Progenitor cell of endocrine pancreas (in vitro differentiated cells): ENCODE measurements at regions not wholly inside any gene's neighbourhood (a gene's known extent, or its start where the extent isn't known, plus 50 kb on each side); places are given as distances from the start of the nearest gene placed in this dataset.

Experiments used
- DNase-seq: peaks from one replicate; pipeline ENCODE4 v3.0.0; 2021; ENCODE audit warnings: low spot score; ENCODE audit not compliant: unreplicated experiment
- H3K27ac Mint-ChIP-seq: 2 replicates; pipeline ENCODE4 v1.8.0; 2021; ENCODE audit warnings: mild to moderate bottlenecking, moderate library complexity, mixed read lengths
- H3K27me3 Mint-ChIP-seq: 2 replicates; pipeline ENCODE4 v1.8.0; 2021; ENCODE audit warnings: mixed read lengths
- H3K36me3 Mint-ChIP-seq: 2 replicates; pipeline ENCODE4 v1.8.0; 2022; ENCODE audit warnings: mixed read lengths; ENCODE audit not compliant: insufficient read depth
- H3K4me1 Mint-ChIP-seq: 2 replicates; pipeline ENCODE4 v1.8.0; 2021; ENCODE audit warnings: low read depth, mixed read lengths
- H3K4me3 Mint-ChIP-seq: 2 replicates; pipeline ENCODE4 v1.8.0; 2021; ENCODE audit warnings: low read depth, mild to moderate bottlenecking, moderate library complexity, mixed read lengths
- H3K9me3 Mint-ChIP-seq: 2 replicates; pipeline ENCODE4 v1.8.0; 2021; ENCODE audit warnings: low read depth, mixed read lengths
- TF ChIP-seq, protein P1 (sequence below): fragments of 200-600 bp; sonication (generic); IDR thresholded peaks from one replicate; pipeline ENCODE4 v1.5.0; 2021; ENCODE audit warnings: antibody characterized with exemption, mild to moderate bottlenecking; ENCODE audit not compliant: unreplicated experiment

DNA sequence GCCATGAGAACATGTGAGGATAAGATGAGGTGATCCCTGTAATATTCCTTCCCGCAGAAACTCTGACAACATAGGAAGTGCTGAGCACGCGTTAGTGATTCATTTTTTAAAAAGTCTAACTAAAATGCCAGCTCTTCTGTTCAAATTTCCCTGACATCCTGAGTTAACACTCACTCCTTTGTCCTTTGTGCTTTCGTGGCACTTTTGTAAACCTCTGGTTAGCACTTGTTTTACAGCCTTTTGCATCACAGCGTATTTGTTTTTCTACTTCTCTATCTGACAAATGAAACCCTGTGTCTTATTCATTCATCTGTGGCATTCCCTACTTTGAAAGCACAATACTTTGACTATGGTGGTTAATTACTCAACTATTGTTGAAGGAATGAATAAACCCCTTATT, 313.6 kb downstream of the NUAK1 start:
- H3K9me3 Mint-ChIP-seq = peaks cover 3% of the 10 kb centered on the region
- TF ChIP-seq, protein P1, sequence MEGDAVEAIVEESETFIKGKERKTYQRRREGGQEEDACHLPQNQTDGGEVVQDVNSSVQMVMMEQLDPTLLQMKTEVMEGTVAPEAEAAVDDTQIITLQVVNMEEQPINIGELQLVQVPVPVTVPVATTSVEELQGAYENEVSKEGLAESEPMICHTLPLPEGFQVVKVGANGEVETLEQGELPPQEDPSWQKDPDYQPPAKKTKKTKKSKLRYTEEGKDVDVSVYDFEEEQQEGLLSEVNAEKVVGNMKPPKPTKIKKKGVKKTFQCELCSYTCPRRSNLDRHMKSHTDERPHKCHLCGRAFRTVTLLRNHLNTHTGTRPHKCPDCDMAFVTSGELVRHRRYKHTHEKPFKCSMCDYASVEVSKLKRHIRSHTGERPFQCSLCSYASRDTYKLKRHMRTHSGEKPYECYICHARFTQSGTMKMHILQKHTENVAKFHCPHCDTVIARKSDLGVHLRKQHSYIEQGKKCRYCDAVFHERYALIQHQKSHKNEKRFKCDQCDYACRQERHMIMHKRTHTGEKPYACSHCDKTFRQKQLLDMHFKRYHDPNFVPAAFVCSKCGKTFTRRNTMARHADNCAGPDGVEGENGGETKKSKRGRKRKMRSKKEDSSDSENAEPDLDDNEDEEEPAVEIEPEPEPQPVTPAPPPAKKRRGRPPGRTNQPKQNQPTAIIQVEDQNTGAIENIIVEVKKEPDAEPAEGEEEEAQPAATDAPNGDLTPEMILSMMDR = no peak
- H3K4me1 Mint-ChIP-seq = peaks cover 2% of the 10 kb centered on the region
- no peak overlapping the region for H3K4me3 Mint-ChIP-seq
- peaks cover 2% of the 10 kb centered on the region for H3K36me3 Mint-ChIP-seq
- H3K27me3 Mint-ChIP-seq = peaks cover 12% of the 10 kb centered on the region
- no peak overlapping the region for H3K27ac Mint-ChIP-seq
- DNase-seq = no peak

DNA sequence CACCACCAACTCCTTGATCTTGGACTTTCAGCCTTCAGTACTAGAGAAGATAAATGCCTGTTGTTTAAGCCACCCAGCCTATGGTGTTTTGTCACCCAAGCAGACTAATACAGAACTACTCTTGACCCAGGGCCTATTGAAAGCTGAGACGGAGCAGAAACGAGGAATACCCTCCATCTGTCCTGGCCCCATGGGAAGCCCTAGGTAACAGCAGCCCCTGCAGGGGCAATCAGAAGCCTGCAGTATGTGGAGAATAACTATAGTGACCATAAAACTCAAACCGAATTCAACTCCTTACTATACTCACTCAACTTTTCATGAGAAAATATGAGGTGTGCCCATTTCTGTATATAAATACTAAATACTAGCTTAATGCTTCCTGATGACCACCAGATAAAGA, 307.4 kb downstream of the NUAK1 start:
- no peak for DNase-seq
- H3K36me3 Mint-ChIP-seq = no peaks in the 10 kb centered on the region

DNA sequence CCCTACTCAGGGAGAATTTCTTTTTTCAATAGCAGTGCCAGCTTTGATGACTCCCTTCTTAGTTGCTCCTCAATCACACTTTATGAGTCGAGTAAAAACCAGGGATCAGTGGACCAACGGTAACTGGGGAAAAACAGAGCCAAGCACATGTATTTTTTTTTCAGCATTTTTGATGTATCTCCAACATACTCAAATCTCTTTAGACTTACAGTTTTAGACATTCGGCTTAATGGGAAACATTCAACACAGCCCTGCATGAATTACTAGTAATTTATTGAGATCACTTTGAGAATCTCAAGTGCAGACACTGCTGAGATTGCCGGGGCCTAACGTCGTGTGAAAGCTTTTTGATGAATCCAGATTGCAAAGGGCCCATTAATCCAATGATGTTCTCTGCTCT, 306.7 kb downstream of the NUAK1 start:
- Mint-ChIP-seq H3K36me3 (no peaks in the 10 kb centered on the region), H3K27me3 (no peaks in the 10 kb centered on the region), H3K4me1 (no peaks in the 10 kb centered on the region), H3K27ac (peak overlapping the region; percentile 35), H3K9me3 (no peaks in the 10 kb centered on the region), H3K4me3 (no peak overlapping the region)
- no peak for DNase-seq
- TF ChIP-seq, protein P1 = no peak

More for the DNA sequence above, 307.4 kb downstream of the NUAK1 start:
- Mint-ChIP-seq H3K4me3 (no peak overlapping the region), H3K27ac (no peak overlapping the region), H3K4me1 (no peaks in the 10 kb centered on the region), H3K9me3 (no peaks in the 10 kb centered on the region), H3K27me3 (no peaks in the 10 kb centered on the region)
- TF ChIP-seq, protein P1 = peak; percentile 24

DNA sequence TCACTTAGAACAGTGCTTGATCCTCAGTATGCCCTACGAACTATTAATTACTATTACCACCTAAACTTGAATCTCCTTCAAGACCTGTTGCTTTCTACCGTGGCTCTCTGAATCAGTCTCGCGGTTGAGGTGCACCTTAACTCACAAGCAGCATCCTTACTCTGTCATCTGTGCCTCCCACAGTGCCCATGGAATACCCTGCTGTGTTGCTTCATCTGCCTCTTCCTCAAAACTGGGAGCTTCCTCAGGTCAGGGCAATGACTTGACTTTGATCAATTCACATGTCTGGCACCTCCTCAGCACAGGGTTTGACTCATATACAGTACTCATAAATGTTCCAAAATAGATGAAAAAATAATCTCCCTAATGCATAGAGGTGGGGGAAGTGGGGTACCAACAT, 305.9 kb downstream of the NUAK1 start:
- Mint-ChIP-seq H3K9me3 (no peaks in the 10 kb centered on the region), H3K36me3 (no peaks in the 10 kb centered on the region), H3K4me3 (no peak overlapping the region), H3K4me1 (no peaks in the 10 kb centered on the region), H3K27me3 (peaks cover 5% of the 10 kb centered on the region), H3K27ac (no peak overlapping the region)
- no peak for DNase-seq
- TF ChIP-seq, protein P1 = no peak

DNA sequence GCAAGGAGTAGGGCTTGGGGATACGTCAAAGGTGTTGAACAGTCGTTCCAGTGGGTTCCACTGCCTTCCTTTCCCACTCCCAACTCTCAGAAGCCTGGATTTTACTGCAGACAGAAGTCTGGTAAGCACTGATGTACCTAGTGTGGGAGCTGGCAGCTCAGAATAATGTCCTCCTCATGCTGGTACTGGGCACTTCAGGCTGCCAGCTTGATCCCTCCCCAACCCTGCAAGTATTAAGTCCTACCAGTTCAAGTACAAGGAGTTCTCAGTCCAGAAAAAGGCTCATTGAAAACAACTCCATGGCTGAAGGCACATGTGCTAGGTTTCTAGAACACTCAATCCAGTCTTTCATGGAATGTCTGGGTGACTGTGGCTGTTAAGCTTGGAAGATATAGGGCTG, 304.3 kb downstream of the NUAK1 start:
- TF ChIP-seq, protein P1 = no peak
- Mint-ChIP-seq H3K27ac (no peak overlapping the region), H3K27me3 (peaks cover 14% of the 10 kb centered on the region), H3K36me3 (no peaks in the 10 kb centered on the region), H3K4me3 (no peak overlapping the region), H3K4me1 (no peaks in the 10 kb centered on the region), H3K9me3 (no peaks in the 10 kb centered on the region)
- no peak for DNase-seq
